Activated naive CD4-positive, alpha-beta T cell treated with anti-CD3 and anti-CD28 coated beads, Interleukin-2, amount 50 U/mL, for 72 hours (primary cell): ENCODE measurements at regions not wholly inside any gene's neighbourhood (a gene's known extent, or its start where the extent isn't known, plus 50 kb on each side); places are given as distances from the start of the nearest gene placed in this dataset.
A peak's percentile ranks its signal among the peaks of the same experiment; 100 is the strongest.

Source experiments
- ATAC-seq, 2 donors: fragments of 150-1000 bp; cut with Tn5 transposase; 2 replicates each; pipeline ENCODE4 v1.10.0; 2021; ENCODE audit warnings: mild to moderate bottlenecking in 2 of 2, moderate library complexity in 2 of 2
- DNase-seq, 2 donors: peaks; one replicate each; pipeline ENCODE4 v3.0.0; 2021 to 2022; ENCODE audit warnings: low spot score in 2 of 2
- H3K27ac Mint-ChIP-seq, 2 donors: one replicate each; pipeline ENCODE4 v1.8.0; 2022; ENCODE audit warnings: mild to moderate bottlenecking in 2 of 2, mixed read lengths in 2 of 2
- H3K36me3 Mint-ChIP-seq, 2 donors: one replicate each; pipeline ENCODE4 v1.8.0; 2022; ENCODE audit warnings: mixed read lengths in 2 of 2
- H3K9me3 Mint-ChIP-seq, 2 donors: one replicate each; pipeline ENCODE4 v1.8.0; 2022; ENCODE audit warnings: mixed read lengths in 2 of 2

DNA sequence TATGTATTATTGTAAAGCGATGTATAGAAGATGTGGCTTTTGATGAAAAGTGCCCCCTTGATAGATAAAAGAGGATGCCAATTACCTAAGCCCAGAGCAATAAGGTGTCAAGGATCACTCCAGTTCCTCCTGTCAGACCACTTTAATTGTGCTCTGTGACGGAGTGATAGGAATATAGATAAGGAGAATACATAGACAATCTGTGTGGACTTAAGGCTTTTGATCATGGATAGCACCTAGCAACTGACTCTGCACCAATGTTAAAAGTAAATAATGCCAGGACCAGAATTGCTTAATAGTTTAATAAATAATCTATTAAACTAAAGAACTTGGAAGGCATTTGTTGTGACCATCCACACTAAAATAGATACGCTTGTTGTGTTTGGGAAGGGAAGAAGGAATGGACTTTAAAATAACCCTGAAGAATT, 390.7 kb upstream of the ARGLU1 start:
- ATAC-seq = no peak
- Mint-ChIP-seq H3K27ac (no peak overlapping the region), H3K9me3 (peaks cover 10 to 11% of the 10 kb centered on the region in 2 donors), H3K36me3 (no peaks in the 10 kb centered on the region)
- DNase-seq = no peak

DNA sequence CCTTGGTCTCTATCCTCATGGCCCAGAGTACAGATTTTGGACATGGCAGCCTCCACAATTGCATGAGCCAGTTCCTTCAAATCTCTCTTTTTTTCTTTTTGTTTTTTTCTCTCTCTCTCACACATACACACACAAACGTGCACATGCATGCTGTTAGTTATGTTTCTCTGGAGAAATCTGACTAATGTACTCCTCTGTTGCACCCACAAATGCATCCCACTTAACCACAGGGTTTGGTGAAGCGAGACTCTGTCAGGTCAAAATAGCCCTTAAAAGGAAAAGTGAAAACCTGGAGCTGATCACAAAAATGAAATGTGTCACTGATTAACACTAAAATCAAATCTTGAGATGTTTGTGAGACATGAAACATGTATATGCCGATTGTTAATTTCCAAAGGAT, 374.6 kb upstream of the ARGLU1 start:
- H3K9me3 Mint-ChIP-seq = no peaks in the 10 kb centered on the region
- no peaks in the 10 kb centered on the region for H3K36me3 Mint-ChIP-seq
- no peak overlapping the region for H3K27ac Mint-ChIP-seq
- ATAC-seq = no peak
- no peak for DNase-seq

DNA sequence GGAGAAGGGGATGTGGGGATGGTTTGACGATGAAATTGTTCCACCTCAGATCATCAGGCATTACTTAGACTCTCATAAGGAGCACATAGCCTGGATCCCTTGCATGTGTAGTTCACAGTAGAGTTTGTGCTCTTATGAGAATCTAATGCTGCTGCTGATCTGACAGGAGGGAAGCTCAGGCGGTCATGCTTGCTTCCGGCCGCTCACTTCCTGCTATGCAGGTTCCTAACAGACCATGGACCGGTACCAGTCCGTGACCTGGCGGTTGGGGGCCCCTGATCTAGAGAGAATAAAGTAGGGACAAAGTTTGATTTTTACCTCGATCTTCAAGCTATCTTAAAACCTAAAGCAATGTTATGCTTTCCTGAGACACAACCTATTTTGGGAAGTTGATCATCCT, 373.8 kb upstream of the ARGLU1 start:
- H3K27ac Mint-ChIP-seq = no peak overlapping the region
- no peak for ATAC-seq
- H3K36me3 Mint-ChIP-seq = no peaks in the 10 kb centered on the region

DNA sequence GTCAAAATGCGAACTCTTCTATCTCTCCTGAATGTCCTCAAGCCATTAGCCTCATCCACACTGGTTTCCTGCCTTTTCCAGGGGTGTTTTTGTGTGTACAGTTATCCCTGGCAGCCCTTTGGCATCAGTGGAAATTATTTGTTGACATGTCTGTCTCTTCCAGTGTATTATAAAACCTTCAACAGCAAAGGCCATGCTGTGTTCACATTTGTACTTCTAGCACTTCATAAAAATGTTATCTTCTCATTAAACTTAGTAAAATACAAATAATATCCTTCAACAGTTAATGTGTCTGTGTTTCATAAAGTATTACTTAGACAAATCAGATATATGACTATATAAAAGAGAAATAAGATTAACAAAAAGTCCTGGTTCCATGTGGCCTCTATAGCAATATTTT, 359.5 kb upstream of the ARGLU1 start:
- no peaks in the 10 kb centered on the region for H3K36me3 Mint-ChIP-seq
- H3K27ac Mint-ChIP-seq = no peak overlapping the region
- ATAC-seq (no peak), DNase-seq (no peak)
- H3K9me3 Mint-ChIP-seq = no peaks in the 10 kb centered on the region

More for the DNA sequence above, 373.8 kb upstream of the ARGLU1 start:
- no peaks in the 10 kb centered on the region for H3K9me3 Mint-ChIP-seq
- no peak for DNase-seq

DNA sequence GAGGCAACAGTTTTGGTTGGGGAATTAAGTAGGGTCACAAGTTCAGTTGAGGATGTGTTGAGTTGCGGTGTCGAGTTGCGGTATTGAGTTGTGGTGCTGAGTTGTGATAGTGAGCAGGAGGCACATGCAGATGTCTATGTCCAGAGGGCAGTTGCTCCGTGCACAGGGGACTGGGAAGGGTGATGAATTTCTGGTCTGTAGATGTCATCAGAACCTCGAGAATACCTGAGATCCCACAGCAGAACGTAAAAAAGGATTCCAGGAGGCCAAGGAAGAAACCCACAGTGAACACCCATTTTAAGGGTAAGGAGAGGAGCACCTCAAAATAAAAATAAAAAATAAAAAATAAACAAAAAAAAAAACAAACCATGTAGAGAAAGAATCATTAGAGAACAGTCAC, 354.4 kb upstream of the ARGLU1 start:
- H3K27ac Mint-ChIP-seq = no peak overlapping the region
- H3K9me3 Mint-ChIP-seq = no peaks in the 10 kb centered on the region
- DNase-seq (no peak), ATAC-seq (no peak)
- H3K36me3 Mint-ChIP-seq = no peaks in the 10 kb centered on the region

DNA sequence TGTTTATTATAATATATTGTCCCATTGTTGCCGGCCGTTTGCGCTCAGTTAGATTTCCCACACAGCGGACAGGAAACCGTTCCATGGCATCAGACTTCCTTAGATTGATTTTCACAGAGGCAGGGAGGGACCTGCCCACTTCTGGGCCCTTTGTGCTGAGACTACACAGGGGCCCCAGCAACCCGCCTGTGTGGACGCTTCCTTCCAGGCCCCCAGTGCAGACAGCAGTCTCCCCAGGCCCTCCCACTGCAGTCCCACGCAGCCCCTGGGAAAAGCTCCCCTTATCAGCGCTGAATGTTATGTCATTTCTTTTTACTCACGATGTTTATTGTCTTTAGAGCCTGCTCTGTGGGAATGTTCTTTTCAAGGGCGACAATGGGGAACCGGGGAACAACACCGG, 351.7 kb upstream of the ARGLU1 start:
- Mint-ChIP-seq H3K27ac (no peak overlapping the region), H3K36me3 (no peaks in the 10 kb centered on the region), H3K9me3 (no peaks in the 10 kb centered on the region)
- no peak for ATAC-seq
- no peak for DNase-seq

DNA sequence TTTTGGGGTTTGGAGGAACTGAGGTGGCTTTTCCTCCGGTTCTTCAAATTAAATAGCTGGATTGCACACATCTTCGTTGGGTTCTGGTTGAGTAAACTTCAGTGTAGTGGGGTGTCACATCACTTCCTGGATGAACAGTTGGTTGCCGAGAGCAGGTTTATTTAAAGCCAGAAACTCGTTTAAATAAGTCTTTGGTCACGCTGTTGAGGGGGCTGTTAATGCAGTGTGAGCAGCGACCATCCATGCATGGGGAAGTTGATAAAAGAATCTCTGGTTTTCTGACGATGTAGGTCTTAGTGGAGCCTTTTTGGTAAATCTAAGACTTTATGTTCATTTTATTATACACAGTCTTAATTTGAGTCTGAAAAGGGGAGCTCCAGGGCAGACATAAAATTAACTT, 351.2 kb upstream of the ARGLU1 start:
- Mint-ChIP-seq H3K36me3 (no peaks in the 10 kb centered on the region), H3K27ac (no peak overlapping the region), H3K9me3 (no peaks in the 10 kb centered on the region)
- DNase-seq (no peak), ATAC-seq (no peak)

DNA sequence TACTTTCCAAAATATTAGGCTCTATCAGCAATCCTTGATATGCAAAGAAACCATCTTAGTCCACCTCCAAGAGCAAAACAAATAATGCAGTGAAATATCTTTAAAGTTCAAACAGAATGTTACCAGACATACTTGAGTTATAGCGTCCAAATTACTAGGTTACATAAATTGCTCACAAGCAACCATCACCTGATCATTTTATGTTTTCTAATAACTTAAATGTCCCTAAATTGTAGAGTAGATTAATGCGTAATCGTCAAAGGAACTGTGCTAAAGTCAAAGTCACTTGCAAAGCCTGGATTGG, 350.6 kb upstream of the ARGLU1 start:
- DNase-seq (no peak), ATAC-seq (no peak)
- H3K9me3 Mint-ChIP-seq = no peaks in the 10 kb centered on the region
- no peak overlapping the region for H3K27ac Mint-ChIP-seq
- H3K36me3 Mint-ChIP-seq = no peaks in the 10 kb centered on the region

DNA sequence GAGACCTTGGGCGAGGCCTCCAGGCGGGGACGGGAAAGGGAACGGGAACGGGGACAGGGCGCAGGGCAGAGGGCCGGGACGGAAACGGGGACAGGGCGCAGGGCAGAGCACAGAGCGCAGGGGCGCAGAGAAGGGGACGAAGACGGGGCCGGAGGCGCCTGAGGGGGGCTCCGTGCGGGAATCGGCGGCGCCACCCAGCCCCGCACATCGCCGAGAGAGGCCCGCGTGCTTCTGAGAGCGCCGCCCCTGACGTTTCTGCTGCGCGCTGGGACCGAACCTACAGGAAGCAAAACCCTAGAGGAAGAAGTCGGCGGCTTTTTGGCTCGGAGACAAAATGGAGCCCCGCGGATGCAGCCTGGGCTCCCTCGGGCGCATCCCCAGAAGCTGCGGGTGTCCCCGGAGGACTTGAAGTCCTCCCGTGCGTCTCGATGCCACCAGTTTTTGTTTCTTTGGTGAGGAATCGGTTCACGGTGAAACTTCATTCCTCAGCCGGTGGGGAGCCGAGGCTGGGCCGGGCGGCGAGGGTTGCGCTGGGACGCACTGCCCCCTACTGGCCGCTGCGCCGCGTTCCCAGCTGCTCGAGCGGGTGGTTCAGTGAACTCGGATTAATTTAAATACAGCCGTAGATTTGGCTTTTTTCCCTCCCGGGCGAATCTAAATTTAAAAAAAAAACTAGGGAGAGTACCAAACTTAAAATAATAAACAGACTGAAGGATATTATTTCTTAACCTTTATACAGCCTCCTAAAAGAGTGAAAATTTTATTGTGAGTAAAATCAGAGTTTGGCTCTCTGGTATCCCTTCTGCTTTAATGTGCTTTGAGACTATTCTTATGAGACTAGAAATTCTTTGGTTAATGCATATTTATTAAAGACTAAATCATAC, 350.0 kb upstream of the ARGLU1 start:
- DNase-seq = peak; percentile 65 to 83
- Mint-ChIP-seq H3K36me3 (no peaks in the 10 kb centered on the region), H3K9me3 (no peaks in the 10 kb centered on the region), H3K27ac (no peak overlapping the region)
- ATAC-seq = peak; percentile 91 to 95

DNA sequence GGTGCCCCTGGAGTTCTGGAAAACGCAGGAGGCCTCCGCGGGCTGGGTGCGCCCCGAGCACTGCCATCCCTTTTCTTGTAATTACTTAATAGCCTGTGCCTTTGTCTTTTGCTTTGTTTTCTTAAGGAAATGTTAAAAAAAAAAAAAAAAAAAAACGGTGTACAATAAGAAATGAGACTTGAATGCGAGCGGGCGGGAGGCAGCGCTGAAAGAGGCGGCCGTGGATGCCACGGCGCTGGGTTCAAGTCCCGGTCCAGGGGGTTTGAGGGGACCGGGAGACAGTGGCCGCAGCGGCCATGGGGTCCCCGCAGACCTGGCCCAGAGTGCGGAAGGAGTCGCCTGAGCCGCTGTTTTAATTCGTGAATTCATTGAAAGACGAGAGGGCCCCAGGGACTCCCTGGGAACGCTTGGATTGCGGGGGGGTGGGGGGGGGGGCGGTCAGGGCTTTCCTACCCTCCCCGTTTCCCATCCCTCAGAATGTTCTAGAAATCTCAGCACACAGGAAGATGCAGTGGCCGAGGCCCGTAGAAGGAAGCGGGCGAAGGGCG, 349.2 kb upstream of the ARGLU1 start:
- no peak for ATAC-seq
- H3K9me3 Mint-ChIP-seq = peaks cover 0 to under 1% of the 10 kb centered on the region in 2 donors
- peak overlapping the region in 1 of 2 donors; percentile 50 for H3K27ac Mint-ChIP-seq
- DNase-seq = no peak
- no peaks in the 10 kb centered on the region for H3K36me3 Mint-ChIP-seq

DNA sequence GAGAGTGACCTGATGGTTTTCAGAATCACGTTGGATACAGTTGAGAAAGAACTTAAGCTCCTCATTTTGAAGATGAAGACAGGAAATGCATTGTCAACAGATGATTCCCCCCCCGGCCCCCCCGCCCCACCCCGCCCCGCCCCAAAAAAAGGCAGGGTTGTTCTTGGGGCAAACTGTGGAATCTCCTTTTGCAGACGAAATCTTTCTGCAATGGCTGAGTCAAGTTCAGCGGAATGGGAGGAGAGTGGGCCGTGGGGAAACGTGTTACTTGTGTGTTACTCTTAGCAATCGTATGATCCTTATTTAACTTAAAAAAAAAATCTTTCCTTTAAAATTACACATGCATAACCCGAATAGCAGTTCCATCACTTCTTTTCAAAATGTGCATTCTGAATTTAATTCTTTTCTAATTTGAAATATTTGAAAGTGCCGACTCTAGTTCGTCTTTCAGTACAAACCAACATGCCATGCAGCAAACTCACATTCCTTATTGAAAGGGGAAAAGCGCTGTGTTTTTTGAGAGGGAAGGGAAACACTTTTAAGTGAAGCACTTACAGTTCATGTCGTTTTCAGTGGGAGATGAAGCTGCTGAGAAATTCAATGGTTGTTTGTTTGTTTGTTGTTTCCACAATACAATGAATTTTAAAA, 348.5 kb upstream of the ARGLU1 start:
- DNase-seq (no peak), ATAC-seq (no peak)
- H3K27ac Mint-ChIP-seq = no peak overlapping the region
- H3K9me3 Mint-ChIP-seq = peaks cover 6 to 7% of the 10 kb centered on the region in 2 donors
- H3K36me3 Mint-ChIP-seq = no peaks in the 10 kb centered on the region

DNA sequence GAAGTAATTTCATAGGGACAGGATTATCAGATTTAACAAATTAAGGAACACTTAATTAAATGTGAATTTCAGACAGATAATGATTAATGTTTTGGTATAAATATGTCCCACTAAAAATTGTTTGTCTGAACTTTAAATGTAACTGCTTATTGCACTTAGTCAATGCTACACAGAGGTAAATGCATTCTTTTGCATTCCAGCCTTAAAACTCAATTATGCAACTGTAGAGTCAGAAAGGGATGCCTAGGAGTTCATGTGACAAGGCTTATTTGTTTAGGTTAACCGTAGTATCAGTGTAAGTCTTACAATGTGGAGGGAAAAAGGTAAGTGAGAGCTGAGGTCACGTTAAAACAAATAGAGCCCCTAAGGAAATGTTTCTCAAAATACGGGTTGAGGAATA, 347.2 kb upstream of the ARGLU1 start:
- Mint-ChIP-seq H3K27ac (no peak overlapping the region), H3K9me3 (peaks cover 9 to 10% of the 10 kb centered on the region in 2 donors), H3K36me3 (no peaks in the 10 kb centered on the region)
- ATAC-seq (no peak), DNase-seq (no peak)

DNA sequence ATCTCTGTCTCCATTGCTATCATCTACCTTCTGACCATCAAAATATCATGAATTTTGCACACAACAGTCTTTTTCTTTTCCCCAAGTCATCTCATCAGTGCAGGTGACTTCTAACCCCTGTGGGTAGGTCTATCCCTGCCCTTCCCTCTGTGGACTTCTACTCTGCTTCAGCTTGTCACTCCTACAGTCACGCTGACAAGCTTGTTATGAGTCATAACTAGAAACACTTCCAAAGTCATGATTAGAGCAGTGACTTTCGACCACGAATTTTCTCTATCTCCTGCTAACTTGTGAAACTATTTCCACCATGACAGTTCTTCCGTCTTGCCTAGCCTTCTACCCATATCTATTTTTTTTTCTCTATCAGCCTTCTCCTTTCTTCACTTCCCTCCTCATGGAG, 343.7 kb upstream of the ARGLU1 start:
- ATAC-seq = no peak
- DNase-seq = no peak
- Mint-ChIP-seq H3K27ac (no peak overlapping the region), H3K36me3 (no peaks in the 10 kb centered on the region), H3K9me3 (peaks cover 9 to 12% of the 10 kb centered on the region in 2 donors)

DNA sequence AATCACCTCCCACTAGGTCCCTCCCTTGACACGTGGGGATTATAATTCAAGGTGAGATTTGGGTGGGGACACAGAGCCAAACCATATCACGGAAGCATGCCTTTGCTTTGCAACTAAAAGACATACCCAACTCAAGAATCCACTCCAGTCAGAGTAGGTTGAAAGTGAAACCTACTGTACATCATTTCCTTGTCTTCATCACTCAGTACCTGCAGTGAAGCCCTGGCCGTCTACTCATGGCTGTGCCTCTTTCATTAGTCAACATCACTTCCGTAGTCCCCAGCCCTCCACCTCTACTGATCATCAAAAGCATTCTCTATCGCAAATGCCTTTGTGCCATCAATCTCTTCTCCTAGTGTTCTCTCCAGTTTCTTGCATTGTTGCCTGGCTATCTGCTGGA, 343.1 kb upstream of the ARGLU1 start:
- ATAC-seq (no peak), DNase-seq (no peak)
- Mint-ChIP-seq H3K36me3 (no peaks in the 10 kb centered on the region), H3K27ac (no peak overlapping the region), H3K9me3 (peaks cover 9 to 12% of the 10 kb centered on the region in 2 donors)

DNA sequence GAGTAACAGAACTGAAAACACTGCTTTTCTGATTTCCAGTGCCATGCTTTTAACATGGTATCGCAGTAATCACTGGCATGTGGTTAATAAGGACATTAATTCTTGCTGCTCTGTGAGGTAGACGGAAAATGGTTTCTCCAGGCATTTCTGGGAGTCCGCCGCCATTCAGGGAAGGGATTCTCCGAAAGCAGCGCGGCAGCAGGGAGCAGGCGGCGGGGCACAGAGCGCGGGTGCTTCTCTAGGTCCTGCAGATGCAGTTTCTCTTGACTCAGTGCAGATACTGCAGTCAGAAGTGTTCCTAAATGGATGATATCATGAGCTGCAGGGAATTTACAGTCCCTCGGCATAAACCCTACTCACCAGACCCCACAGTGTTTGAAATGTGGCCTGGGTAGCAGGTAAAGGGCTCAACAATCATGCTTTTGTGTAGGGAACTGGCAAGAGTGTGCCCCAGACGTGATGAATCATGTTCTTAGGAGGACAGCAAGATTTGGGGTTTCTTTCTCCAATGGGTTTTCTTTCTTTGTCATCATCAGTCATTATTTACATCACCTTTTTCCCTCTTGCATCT, 338.6 kb upstream of the ARGLU1 start:
- H3K9me3 Mint-ChIP-seq = peaks cover 3 to 6% of the 10 kb centered on the region in 2 donors
- ATAC-seq (no peak), DNase-seq (no peak)
- H3K36me3 Mint-ChIP-seq = peaks cover 0 to 5% of the 10 kb centered on the region in 2 donors
- H3K27ac Mint-ChIP-seq = no peak overlapping the region

DNA sequence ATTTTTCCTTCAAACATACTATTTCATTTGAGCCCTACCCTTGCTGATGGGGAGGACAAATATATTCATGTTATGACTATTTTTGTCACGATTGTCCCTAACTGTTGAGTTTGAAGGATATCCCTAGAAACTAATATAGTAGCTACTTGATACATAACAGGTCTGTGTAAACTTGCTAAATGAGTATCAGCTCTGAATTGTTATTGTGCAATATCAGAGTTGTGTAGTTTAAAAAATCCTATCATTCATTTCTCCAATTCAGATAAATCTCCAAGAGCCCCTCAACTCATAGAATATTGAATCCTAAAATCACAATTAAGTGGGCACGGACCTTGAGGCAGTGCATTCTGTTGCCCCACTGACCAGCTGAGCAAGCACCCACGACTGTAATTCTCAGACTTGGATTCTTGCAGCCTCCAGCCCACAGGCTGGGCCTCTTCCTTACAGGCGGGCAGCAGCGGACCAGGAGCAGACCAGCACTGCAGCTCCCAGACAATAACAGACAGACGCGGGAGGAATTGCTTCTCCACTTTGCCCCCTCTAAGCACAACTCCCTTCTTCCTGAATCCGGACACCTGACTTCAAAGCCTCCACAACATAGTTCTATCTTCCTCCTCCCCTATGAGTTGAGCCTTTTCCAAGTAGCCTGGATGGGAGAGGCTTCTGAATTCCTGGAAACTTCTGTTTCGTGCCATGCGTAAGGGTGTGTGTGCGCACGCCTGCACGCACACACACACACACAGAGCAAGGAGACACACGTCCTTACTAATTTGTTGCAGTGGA, 337.6 kb upstream of the ARGLU1 start:
- DNase-seq (no peak), ATAC-seq (no peak)
- H3K9me3 Mint-ChIP-seq = peaks cover 0 to 3% of the 10 kb centered on the region in 2 donors
- H3K27ac Mint-ChIP-seq = no peak overlapping the region
- peaks cover 0 to 5% of the 10 kb centered on the region in 2 donors for H3K36me3 Mint-ChIP-seq

DNA sequence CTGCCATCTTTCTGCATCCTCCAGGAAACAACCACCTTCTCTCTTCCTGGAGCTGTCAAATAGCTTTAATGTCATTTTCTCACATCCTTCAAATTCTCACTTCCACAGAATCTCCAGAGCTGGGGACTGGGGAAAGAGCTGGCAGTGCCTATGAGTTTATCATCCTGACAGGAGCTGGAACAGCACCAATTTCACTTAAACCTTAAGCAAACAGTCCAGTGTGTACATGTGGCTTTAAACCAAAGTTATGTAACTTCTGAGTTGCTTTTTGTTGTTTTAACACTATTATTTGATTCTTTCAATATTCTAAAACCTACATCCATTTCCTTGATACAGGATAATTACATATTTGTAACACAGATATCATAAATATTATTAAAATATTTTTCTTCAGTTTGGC, 331.5 kb upstream of the ARGLU1 start:
- DNase-seq = no peak
- no peak for ATAC-seq
- Mint-ChIP-seq H3K9me3 (no peaks in the 10 kb centered on the region), H3K27ac (no peak overlapping the region), H3K36me3 (peaks cover 0 to 5% of the 10 kb centered on the region in 2 donors)
